Endodermal cell (in vitro differentiated cells): ENCODE measurements at regions not wholly inside any gene's neighbourhood (a gene's known extent, or its start where the extent isn't known, plus 50 kb on each side); places are given as distances from the start of the nearest gene placed in this dataset.

Source experiments
- DNase-seq: peaks from one replicate; pipeline ENCODE4 v3.0.0-alpha.2; 2017
- H3K27ac ChIP-seq: 2 replicates; pipeline ENCODE4 v1.5.1; 2013; ENCODE audit warnings: mild to moderate bottlenecking, low read depth, low read length, moderate library complexity
- H3K27me3 ChIP-seq: 2 replicates; pipeline ENCODE4 v1.6.1; 2013; ENCODE audit warnings: mild to moderate bottlenecking, low read length, moderate library complexity; ENCODE audit not compliant: insufficient read depth, control insufficient read depth, poor library complexity, severe bottlenecking
- H3K36me3 ChIP-seq: 2 replicates; pipeline ENCODE4 v1.7.0; 2013; ENCODE audit warnings: mild to moderate bottlenecking, low read length, moderate library complexity; ENCODE audit not compliant: control insufficient read depth, insufficient read depth
- H3K4me1 ChIP-seq: one replicate; pipeline ENCODE4 v1.7.0; 2013; ENCODE audit warnings: low read length; ENCODE audit not compliant: control insufficient read depth, insufficient read depth
- H3K4me3 ChIP-seq: 2 replicates; pipeline ENCODE4 v1.5.1; 2013; ENCODE audit warnings: mild to moderate bottlenecking, low read length, moderate library complexity
- H3K9ac ChIP-seq: 2 replicates; pipeline ENCODE4 v1.6.1; 2013; ENCODE audit warnings: mild to moderate bottlenecking, low read length, moderate library complexity; ENCODE audit not compliant: poor library complexity, severe bottlenecking; ENCODE audit errors: extremely low read depth
- H3K9me3 ChIP-seq: 2 replicates; pipeline ENCODE4 v1.6.1; 2013; ENCODE audit warnings: mild to moderate bottlenecking, low read length, moderate library complexity; ENCODE audit not compliant: control insufficient read depth
- H3K27ac Mint-ChIP-seq: 2 replicates; pipeline ENCODE4 v1.8.0; 2020; ENCODE audit warnings: mixed read lengths
- H3K27me3 Mint-ChIP-seq: 2 replicates; pipeline ENCODE4 v1.8.0; 2021; ENCODE audit warnings: mild to moderate bottlenecking, mixed read lengths; ENCODE audit not compliant: insufficient read depth
- H3K36me3 Mint-ChIP-seq: 2 replicates; pipeline ENCODE4 v1.8.0; 2020; ENCODE audit warnings: low read depth, mixed read lengths
- H3K4me1 Mint-ChIP-seq: 2 replicates; pipeline ENCODE4 v1.8.0; 2020; ENCODE audit warnings: mixed read lengths
- H3K4me3 Mint-ChIP-seq: 2 replicates; pipeline ENCODE4 v1.8.0; 2020; ENCODE audit warnings: mild to moderate bottlenecking, moderate library complexity, mixed read lengths
- H3K9me3 Mint-ChIP-seq: 2 replicates; pipeline ENCODE4 v1.8.0; 2020; ENCODE audit warnings: mild to moderate bottlenecking, mixed read lengths
- CTCF ChIP-seq: fragments of 200-600 bp; sonication (generic); conservative IDR thresholded peaks from 2 replicates; pipeline ENCODE4 v1.5.0; 2021; ENCODE audit warnings: antibody characterized with exemption, mild to moderate bottlenecking
- WGBS, 2 experiments: methylation state at CpG; one replicate each; pipeline versions ENCODE4 v1.1.5 to v1.1.7; 2013; ENCODE audit warnings: missing lambda C conversion rate in 2 of 2, mixed read lengths in 1 of 2; ENCODE audit not compliant: insufficient coverage in 1 of 2, insufficient read length in 1 of 2; 5-methylcytosine and 5-hydroxymethylcytosine counted together

- Histone ChIP-seq H3K27me3 (no peaks in the 10 kb centered on the region), H3K36me3 (no peaks in the 10 kb centered on the region), H3K9ac (no peak overlapping the region), H3K4me1 (no peaks in the 10 kb centered on the region), H3K9me3 (peaks cover 4% of the 10 kb centered on the region), H3K4me3 (no peak overlapping the region), H3K27ac (no peak overlapping the region)
- TF ChIP-seq CTCF = no peak
- no peak for DNase-seq
- H3K27me3 Mint-ChIP-seq = no peaks in the 10 kb centered on the region
- peaks cover 14% of the 10 kb centered on the region for H3K4me1 Mint-ChIP-seq
- H3K4me3 Mint-ChIP-seq = no peak overlapping the region
- no peaks in the 10 kb centered on the region for H3K9me3 Mint-ChIP-seq
- H3K27ac Mint-ChIP-seq = no peak overlapping the region
- no peaks in the 10 kb centered on the region for H3K36me3 Mint-ChIP-seq
Measured at GRCh38 chr6:74320715-74321114, 624.7 kb downstream of the CD109 start.

GRCh38 chr6:74320074-74320473 is 624.1 kb downstream of the CD109 start:
- Mint-ChIP-seq H3K4me1 (peaks cover 14% of the 10 kb centered on the region), H3K27ac (no peak overlapping the region), H3K27me3 (no peaks in the 10 kb centered on the region), H3K4me3 (no peak overlapping the region), H3K9me3 (no peaks in the 10 kb centered on the region), H3K36me3 (no peaks in the 10 kb centered on the region)
- Histone ChIP-seq H3K4me3 (no peak overlapping the region), H3K4me1 (no peaks in the 10 kb centered on the region), H3K27me3 (no peaks in the 10 kb centered on the region), H3K36me3 (no peaks in the 10 kb centered on the region), H3K9me3 (peaks cover 4% of the 10 kb centered on the region), H3K27ac (no peak overlapping the region), H3K9ac (no peak overlapping the region)
- TF ChIP-seq CTCF = no peak
- DNase-seq = no peak

- H3K27ac Mint-ChIP-seq = no peak overlapping the region
- no peaks in the 10 kb centered on the region for H3K36me3 Mint-ChIP-seq
Measured at GRCh38 chr6:74319292-74319691, 623.3 kb downstream of the CD109 start.

More at GRCh38 chr6:74319292-74319691, 623.3 kb downstream of the CD109 start:
- H3K27me3 Mint-ChIP-seq = no peaks in the 10 kb centered on the region
- Histone ChIP-seq H3K36me3 (no peaks in the 10 kb centered on the region), H3K9ac (no peak overlapping the region), H3K27ac (no peak overlapping the region), H3K4me3 (no peak overlapping the region), H3K4me1 (no peaks in the 10 kb centered on the region), H3K9me3 (peaks cover 4% of the 10 kb centered on the region), H3K27me3 (no peaks in the 10 kb centered on the region)
- no peaks in the 10 kb centered on the region for H3K9me3 Mint-ChIP-seq
- no peak for TF ChIP-seq CTCF
- H3K4me3 Mint-ChIP-seq = no peak overlapping the region
- DNase-seq = no peak
- peaks cover 14% of the 10 kb centered on the region for H3K4me1 Mint-ChIP-seq
- WGBS, 2 experiments = 89% methylated on average over 2 of the region's 2 CpGs; no CpG with 5 or more reads in 1 of the 2 experiments
